GM12872 (cell line): ENCODE measurements at regions not wholly inside any gene's neighbourhood (a gene's known extent, or its start where the extent isn't known, plus 50 kb on each side); places are given as distances from the start of the nearest gene placed in this dataset.

ENCODE experiments used
- CTCF ChIP-seq: IDR thresholded peaks from 3 replicates; pipeline ENCODE4 v1.5.1; 2011; ENCODE audit warnings: low read depth, mild to moderate bottlenecking, low read length, moderate library complexity; ENCODE audit not compliant: insufficient read depth

GRCh38 chr4:94131212-94131611 lies 76.5 kb upstream of the SMARCAD1 start:
- no peak for TF ChIP-seq CTCF

- TF ChIP-seq CTCF, result no peak
Observed at GRCh38 chr4:94135701-94136100, 72.0 kb upstream of the SMARCAD1 start.

GRCh38 chr4:94139931-94140612 lies 67.6 kb upstream of the SMARCAD1 start:
- no peak for TF ChIP-seq CTCF

GRCh38 chr4:94141001-94141400 lies 66.7 kb upstream of the SMARCAD1 start:
- TF ChIP-seq CTCF, result no peak

- TF ChIP-seq CTCF, result no peak
Observed at GRCh38 chr4:94152466-94152865, 55.2 kb upstream of the SMARCAD1 start.

- no peak for TF ChIP-seq CTCF
Observed at GRCh38 chr4:94156826-94157225, 50.8 kb upstream of the SMARCAD1 start.
